GM21423 (cell line): ENCODE measurements at regions not wholly inside any gene's neighbourhood (a gene's known extent, or its start where the extent isn't known, plus 50 kb on each side); places are given as distances from the start of the nearest gene placed in this dataset.

ENCODE experiments used
- ATAC-seq: cut with Tn5 transposase; IDR thresholded peaks from one replicate; pipeline ENCODE4 v1.9.1; 2021; ENCODE audit warnings: mild to moderate bottlenecking, moderate library complexity; ENCODE audit not compliant: unreplicated experiment

DNA sequence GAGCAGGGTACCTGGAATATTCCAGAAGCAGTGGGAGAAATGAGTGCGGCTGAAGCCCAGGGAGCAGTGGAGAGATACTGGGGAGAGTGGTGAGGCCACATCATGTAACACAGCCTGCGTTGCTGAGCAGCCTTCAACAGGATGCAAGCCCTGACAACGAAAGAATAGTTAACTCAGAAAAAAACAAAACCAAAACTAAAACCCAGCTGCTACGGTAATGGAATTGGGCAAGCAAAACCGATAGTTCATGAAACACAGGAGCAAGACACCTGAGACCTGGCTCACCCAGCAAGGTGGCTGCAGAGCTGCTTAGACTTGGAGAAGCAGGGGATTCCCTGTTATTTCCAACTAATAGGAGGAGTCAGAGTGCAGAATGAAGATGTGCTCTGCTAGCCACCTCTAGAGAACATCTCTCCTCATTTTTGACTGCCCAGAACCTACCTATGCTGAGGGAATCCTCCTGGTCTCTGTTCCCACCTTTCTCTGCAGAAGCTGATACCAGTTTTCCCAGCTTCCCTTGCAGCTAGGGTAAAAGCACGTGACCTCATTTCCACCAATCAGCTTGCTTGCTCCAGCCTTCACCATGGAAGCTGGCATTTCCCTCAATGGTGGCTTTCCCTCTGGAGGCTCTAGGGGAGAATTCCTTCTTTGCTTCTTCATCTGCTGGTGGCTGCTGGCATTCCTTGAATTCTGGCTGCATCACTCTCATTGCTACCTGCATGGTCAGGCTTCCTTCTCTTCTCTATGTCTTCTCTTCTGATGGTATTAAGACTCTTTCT is 59.4 kb upstream of the XYLT1 start:
- ATAC-seq: peak; percentile 77

DNA sequence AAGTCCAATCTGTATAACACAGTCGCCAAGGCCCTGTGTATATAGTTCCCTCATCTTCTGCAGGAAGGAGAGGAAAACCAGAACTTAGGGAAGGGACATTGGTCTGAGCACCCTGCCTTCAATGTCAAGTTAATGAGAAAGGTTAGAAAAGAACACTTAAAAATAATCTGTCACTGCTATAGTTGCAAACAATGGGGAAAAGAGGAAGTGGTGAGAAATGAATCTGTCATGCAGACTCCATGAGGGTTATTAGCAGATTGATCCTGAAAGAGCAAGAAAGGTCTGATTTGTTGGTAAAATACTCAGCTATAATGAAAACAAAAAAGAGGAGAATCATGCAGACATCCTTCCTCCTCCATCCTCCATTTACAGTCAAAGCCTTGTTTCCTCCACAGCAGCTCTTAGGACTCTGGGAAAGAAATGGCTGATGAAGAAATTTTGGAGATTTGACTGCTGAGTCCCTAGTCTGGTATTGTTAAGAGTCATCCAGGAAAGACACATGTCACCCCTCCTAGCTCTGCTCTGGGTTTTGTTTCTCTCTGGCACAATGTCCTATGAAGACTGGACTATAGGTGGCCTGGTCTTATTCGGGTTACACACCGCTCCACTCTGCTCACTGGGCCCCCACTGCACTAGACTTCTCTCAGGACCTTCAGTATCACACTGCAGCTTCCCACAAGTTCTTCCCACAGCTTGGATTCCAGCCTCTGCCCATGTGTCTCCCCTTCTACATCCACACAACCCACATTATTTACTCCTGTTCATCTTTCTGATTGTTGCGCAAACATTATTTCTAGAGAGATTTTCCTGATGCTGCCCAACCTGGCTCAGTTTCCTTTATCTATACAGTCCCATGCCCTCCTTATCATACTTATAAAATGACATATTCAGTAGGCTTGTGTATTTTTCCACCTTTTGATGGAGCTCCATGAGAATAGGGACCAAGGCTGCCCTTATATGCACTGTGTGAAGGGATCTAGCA is 56.5 kb upstream of the XYLT1 start:
- no peak for ATAC-seq

DNA sequence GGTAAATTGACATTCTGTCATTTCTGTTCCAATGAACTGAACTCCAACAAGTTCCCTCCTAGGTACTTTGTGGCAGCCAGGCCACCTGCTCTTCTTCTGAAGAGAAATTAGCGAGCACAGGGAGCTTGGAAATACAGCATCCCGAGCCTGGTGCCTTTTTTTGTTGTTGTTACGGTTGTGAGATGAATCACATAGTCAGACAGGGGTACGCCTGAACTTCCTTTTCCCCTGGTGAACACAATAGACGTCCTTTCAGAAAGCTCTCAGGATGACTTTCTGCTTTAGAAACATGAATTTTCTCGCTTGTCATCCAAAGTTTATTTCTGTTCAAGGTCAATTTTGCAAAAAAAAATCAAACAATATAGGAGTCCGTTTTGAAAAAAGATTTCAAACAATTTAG is 53.9 kb upstream of the XYLT1 start:
- ATAC-seq: no peak

DNA sequence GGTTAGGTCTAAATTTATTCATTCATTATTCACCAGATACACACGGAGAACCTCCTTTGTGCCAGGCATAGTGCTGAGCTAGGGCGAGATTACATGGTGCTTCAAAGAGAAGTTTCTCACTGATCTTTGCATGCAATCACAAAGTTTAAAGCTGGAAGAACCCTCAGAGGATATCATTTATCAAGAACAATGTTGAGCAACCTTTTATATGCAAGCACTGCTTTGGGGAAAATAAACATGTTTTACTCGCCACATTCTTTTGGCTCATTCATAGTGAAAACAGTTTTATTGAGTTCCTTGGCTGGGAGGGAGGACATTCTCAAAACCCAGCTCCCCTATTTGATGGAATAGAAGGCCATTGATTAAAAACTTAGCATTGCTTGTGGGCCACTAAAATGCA is 49.8 kb upstream of the XYLT1 start:
- no peak for ATAC-seq
